Loucy (cell line): ENCODE measurements at regions not wholly inside any gene's neighbourhood (a gene's known extent, or its start where the extent isn't known, plus 50 kb on each side); places are given as distances from the start of the nearest gene placed in this dataset.

Source experiments
- CTCF ChIP-seq: fragments of 200-600 bp; sonication (generic); conservative IDR thresholded peaks from 2 replicates; pipeline ENCODE4 v1.5.1; 2014; ENCODE audit warnings: mild to moderate bottlenecking, antibody characterized with exemption, low read length
- EZH2phosphoT487 ChIP-seq: fragments of 200-600 bp; IDR thresholded peaks from 2 replicates; pipeline ENCODE4 v1.6.1; 2018; ENCODE audit warnings: antibody characterized with exemption, mild to moderate bottlenecking, moderate library complexity, borderline replicate concordance

- TF ChIP-seq CTCF (no peak), EZH2phosphoT487 (no peak)
These were observed 170.8 kb upstream of the GMDS start for GRCh38 chr6:2416128-2416712.
